GM15510 (cell line): ENCODE measurements at regions not wholly inside any gene's neighbourhood (a gene's known extent, or its start where the extent isn't known, plus 50 kb on each side); places are given as distances from the start of the nearest gene placed in this dataset.

Source experiments
- POLR2A ChIP-seq: IDR thresholded peaks from 3 replicates; pipeline ENCODE4 v1.6.1; 2011; ENCODE audit warnings: borderline replicate concordance; ENCODE audit not compliant: insufficient read length; ENCODE audit errors: extremely low read depth

DNA sequence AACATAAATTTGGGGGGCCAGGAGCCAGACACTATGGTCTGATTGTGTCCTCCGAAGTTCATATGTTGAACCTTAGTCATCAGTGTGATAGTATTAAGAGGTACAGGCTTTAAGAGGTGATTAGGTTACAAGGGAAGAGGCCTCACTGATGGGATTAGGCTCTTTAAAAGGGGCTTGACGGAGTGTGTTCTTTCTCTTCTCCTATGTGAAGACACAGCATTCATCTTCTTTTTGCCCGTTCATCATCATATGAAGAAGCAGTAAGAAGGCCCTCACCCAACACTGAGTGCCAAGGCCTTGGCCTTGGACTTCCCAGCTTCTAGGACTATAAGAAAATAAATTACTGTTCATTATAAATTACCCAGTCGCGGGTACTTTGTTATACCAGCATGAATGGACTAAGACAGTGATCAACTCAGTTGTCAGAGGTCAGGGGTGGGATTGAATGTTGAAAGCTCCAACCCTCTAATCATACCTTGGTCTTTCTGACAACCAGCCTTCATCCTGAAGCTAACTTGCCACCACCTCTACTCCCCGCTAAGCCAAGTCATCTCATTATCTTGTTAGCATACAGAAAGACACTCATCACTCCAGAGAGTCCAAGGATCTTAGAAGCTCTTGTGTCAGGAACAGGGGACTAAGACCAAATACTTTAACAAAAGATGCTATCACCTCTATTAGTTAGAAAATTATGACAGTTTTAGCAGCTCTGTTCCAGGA is 543.4 kb upstream of the DIPK2B start:
- no peak for TF ChIP-seq POLR2A

DNA sequence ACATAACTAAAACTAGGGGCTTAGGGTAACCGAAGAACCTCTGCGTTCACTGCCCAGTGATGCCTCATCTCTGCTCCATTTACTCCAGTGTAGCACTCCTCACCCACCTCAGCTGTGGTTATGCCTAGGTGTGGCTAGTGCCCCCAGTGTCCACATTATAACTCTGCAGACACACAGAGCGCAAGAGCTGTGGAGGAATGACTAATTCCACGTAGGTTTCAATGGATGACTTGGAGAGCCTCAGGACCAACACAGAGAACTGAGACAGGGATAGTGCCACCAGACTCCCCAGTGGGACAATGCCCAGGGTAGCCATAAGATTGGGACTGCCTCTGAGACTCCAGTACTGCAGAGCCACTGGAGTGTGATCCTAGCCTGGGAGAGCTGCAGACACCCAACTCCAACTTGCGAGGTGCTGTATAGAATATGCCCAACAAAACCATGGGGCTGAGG is 542.4 kb upstream of the DIPK2B start:
- TF ChIP-seq POLR2A, result no peak

DNA sequence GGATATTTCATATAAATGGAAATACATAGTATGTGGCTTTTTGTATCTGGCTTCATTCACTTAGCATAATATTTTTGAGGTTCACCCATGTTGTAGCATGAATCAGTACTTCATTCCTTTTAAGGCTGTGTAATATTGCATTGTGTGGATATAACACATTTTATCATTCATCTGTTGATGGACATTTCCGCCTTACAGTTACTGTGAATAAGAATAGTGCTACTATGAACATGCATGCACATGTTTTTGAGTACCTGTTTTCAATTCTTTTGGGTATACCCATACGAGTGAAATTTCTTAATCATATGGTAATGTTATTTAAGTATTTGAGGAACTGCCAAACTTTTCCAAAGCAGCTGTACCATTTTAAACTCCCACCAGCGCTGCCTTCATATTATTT is 539.6 kb upstream of the DIPK2B start:
- TF ChIP-seq POLR2A, result no peak

DNA sequence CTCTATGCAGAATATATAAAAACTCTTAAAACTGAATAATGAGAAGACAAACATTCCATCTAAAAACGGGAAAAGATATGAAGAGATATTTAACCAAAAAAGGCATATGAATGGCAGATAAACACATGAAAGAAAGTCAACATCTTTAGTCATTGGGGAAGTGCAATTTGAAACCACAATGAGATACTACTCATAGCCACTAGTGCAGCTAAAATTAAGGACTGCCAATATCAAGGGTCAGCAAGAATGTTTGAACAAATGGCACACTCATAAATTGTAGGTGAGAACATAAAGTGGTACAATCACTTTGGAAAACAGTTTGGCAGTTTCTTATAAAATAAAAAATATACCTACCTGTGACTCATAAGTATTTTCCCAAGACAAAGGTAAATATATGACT is 534.9 kb upstream of the DIPK2B start:
- no peak for TF ChIP-seq POLR2A

DNA sequence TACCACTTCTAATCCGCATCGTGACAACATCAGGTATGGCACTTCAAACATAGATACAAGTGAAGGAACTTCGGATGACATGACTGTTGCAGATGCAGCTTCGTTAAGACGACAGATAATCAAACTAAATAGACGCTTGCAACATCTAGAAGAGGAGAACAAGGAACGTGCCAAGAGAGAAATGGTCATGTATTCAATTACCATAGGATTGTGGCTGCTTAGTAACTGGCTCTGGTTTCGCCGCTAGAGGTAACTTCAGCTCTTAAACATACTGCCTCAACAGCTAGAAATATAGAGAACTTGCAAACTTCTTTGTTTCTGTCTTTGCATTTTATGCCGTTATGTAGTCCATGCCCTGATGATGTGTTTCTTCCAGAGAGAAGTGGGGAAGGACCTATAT is 530.8 kb upstream of the DIPK2B start:
- TF ChIP-seq POLR2A, result no peak

DNA sequence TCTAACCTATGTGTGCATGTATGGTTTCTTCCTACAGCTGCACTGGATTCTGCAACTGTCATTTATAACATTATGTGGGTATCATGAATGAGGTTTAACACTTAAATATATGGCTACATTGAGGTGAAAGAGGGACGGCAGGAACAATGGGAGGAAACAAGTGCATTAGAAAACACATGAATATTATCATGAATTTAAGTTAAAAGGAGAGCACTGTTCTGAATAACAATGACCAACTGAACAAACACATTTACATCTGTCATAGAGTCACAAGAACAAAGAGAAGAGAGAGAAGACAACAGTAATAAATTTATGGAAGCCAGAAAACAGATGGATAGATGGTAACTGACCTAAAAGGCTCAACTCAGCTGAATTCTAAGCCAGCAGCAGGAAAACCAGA is 527.1 kb upstream of the DIPK2B start:
- TF ChIP-seq POLR2A, result no peak

DNA sequence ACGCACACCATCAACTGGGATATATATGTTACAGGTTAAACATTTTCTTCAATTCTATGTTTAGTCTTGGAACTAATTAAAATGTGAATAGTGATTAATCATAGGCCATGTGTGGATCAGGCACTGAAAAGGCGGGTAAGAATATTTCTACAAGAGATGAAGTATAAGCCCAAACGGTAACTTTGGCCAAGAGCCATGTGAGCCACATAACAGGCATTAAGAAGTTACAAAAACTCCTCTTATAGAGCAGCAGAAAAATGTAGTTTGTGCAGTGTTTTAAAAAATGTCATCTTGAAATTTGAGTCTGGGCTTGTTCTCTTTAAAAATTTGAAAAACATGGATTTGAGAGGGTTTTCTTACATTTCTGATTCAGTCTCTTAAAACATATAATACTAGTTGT is 521.8 kb upstream of the DIPK2B start:
- TF ChIP-seq POLR2A, result no peak

DNA sequence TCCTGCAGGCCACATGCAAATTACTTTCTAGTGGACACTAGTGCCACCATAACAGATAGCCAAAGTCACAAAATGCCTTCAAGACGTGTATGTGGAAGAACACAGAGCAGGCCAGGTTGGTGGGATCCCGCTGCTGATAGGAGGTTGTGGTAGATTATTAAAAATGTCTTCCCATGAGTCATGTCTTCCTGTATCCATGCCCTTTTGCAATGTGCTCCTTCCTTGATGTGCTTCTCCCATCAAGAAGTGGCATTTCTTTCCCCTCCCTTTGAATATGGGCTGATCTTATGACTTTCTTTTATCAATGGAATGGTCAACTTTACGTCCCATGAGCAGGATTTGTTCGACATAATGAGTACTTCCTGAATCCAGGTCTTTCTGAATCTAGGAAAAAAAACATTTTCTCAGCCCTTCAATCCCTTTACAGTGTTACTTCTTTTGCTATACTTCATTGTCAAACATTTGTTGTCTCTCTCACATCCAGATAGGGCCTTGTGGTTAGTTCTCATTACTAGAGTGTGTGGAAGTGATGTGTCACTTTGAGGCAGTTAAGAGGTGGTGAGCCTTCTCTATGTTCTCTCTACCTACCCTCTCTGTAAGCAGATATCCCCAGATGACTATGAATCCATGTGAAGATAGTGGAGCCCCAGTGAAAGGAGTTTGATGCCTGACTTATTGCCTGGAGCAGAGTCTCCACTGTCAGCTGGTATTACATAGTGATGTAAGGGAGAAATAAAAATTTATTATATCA is 519.2 kb upstream of the DIPK2B start:
- no peak for TF ChIP-seq POLR2A

DNA sequence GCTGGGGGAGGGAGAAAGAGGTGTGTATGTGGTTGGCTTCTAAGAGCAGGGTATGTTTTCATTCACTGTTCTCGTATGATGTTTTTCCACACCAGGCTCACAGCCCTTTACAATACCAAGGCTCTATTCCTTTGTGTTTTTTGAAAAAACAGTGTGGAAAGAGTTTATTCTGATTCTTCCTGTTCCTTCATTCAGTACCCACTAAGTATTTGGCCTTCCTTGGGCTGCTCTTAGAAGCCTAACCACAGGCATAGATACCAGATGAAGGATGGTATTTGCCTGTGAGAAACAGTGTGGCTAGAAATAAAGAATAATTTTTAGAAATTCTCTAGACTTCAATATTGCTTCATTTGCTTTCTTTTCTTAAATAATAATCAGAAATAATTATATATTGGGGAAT is 518.0 kb upstream of the DIPK2B start:
- TF ChIP-seq POLR2A, result no peak

DNA sequence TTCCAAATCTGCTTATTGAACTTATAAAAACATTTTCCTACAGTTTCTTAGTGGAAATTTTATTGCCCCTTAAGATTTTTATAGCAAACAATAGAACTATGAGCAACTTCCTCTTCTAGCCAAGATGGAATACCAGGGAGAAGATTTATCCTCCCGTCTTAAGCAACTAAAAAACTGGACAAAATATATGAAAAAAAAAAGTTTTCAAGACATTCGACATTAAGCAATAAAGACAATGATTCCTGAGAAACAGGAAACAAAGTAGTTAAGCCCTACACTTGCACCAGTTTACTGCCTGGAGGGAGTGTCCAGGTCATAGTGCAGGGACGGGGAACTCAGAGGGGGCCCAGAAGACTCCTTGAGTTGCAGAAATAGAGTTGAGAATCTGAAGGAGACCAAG is 516.1 kb upstream of the DIPK2B start:
- TF ChIP-seq POLR2A, result no peak

DNA sequence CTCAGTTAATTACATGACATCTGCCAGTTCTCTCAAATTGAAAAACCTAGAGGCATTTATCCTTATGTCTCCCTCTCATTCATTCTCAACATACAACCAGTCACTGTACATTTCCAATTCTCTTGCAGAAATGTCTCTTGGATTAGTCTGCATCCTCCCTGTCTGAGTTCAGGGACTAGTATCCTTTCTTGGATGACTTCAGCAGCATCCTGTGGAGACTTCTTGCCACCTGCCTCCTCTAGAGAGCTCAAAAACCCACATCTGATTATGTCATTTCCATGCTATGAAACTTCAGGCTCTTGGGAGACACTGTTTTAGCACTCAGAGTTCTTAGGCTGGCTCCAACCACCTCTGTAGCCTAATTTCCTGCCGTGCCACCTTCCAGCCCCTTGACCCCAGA is 515.1 kb upstream of the DIPK2B start:
- no peak for TF ChIP-seq POLR2A

DNA sequence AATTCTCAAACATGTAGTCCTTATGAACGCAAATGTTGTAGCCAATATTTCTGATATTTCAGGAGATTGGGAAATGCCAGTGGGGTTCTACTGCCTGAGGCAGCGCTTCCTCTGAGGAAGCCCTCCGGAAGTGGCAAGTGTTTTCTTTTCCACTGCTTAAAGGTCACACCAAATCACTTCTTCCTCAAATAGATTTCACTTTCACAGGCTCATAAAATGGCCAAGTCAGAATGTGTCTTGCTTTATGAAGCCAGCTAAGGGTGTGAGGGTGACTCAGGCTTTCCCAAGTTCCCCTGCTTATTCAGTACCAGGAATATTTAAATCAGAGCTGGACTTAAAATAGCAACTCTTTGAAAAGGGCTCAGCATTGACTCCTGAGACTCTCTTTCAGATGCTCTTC is 514.2 kb upstream of the DIPK2B start:
- no peak for TF ChIP-seq POLR2A

DNA sequence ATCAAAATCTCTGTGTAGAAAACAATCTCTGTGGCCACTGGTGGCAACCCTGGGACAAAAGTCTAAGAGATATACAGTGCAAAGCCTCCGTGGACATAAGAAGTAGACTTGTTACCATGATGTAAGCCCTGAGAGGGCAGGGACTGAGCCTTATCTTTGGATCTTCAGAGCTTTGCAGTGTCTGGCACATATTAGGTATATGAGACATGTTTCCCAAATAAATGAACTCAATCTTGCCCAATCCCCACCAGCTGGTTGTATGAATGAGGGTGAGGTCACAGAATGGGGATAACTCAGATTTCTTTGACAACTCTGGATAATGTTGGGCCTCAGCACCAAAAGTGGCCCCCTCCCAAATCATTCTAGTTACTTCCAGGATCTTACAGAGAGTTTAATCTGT is 511.4 kb upstream of the DIPK2B start:
- TF ChIP-seq POLR2A, result no peak

DNA sequence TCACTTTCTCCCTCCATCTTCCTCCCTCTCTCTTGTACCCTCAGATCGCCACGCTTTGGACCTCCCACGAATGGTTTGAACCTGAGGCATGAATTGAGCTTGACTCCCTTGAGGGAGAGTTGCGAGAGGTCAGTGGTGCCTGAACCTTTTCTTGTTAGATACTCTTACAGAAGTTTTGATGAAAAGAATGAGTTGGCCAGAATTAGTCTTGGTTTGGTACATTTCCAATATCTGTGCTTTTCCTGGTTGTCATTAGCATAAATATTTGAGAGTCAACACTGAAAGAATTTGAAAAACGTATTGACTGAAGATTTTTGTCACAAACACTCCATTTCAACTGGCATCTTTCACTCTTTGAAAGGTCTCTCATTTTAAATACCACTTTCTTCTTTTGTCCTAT is 510.6 kb upstream of the DIPK2B start:
- no peak for TF ChIP-seq POLR2A

DNA sequence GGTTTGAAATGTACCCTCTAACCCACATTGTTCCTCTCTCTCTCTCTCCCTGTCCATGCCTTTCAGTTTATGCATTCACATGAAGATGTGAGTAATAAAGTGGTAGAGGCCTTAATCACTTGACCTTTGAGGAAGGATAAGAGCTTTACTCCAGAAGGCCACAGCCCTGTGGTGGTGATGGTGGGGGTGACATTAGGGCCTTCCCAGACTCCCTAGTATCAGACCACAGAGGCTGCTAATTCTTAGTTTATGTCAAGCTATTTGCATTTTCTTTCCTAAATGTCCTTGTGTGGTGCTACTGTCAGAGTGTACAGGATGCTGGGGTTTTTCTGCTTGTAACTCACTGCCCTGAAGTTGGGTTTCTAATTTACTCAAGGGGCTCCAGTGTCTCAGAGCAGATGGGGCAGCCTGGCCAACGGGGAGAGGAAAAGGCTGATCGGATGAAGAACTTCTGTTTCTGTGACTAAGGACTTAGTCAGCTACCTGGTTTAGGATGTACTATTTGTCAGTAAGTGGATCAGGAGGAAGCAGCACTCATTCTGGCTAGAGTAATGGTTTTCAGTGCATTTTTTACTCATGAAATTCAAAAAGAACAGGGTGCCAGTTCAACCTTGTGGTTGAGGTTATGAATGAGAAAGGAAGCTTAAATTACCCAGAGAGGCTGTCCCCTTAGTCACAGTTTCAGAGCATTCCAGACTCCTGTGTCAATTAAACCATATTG is 509.6 kb upstream of the DIPK2B start:
- no peak for TF ChIP-seq POLR2A

DNA sequence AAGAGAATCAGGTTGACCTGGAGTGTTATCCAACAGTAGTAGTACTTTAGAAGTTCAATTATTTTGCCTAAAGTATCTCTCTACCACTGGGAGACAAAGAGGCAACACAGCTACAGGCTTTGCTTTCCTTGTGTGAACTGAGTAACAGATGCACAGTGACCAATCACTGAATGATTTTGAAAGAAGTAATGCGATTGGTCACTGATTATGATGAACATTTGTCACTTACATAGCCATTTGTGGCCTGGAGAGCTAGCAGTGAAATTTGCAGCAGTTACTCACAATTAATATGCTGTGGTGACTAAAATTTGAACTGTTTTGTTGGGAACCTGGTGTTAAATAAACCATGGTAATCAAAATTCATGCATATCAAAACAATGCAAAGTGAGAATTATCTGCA is 508.7 kb upstream of the DIPK2B start:
- TF ChIP-seq POLR2A, result no peak

DNA sequence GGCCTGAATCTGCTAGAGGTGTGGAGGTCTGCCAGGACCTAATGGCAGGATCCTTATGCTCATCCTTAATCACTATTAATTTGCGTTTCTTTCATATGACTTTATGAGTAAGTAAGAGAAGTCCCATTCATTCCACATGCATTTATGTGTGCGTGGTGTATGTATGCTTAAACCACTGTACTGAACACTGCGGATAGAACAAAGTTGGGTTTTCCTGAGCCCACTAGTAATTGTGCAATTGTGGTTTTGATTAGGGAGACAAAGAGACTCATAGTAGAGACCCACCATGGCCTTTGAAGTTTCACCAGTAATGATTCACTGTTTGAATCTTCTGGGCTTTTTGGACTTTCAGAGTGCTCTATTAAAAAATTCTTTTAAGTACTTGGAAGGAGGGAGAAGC is 498.5 kb upstream of the DIPK2B start:
- TF ChIP-seq POLR2A, result no peak

DNA sequence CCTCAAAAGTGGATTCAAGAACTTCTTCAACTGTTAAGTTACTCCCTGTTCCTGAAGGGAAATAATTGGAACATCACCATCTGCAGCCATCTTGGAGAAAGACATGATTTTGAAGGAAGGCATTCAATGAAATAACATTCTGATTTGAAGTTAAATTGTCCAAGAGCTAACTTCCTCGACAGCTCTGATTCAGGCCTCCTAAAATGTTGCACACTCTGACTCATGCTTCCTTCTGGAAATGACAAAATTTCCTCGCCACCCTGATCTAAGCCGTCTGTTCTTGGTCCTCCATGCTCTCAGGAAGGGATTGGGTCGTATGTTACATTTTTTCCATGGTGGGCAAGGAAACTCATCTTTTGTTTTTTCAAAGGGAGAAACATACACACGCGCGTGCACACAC is 496.9 kb upstream of the DIPK2B start:
- TF ChIP-seq POLR2A, result no peak
